ENCODE measurements at regions not wholly inside any gene's neighbourhood (a gene's known extent, or its start where the extent isn't known, plus 50 kb on each side); places are given as distances from the start of the nearest gene placed in this dataset.
"Not testable (repeated sequence)": the region's sequence is repeated elsewhere in the genome, so short reads cannot be mapped to it uniquely, and the experiment has no call there.

DNA sequence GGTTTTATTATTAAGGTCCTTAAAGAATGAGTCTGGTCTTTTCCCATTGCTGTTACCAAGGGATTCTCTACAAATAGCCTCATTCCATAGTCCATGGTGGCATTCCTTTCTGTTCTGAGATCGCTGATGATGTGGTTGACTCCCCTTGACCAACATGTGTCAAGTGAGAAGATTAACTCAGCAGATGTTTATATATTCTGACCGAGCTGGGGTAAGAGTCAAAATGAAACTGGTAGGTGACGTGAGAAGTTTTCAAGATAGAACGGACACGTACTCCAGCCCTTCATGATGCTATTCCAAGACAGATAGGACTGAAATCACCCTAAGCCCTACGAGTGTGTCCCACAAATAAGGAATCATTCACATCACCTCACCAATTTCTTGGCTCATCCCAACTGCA, 155.5 kb upstream of the WWC1 start:
- Histone ChIP-seq H3K9me3 (no peaks in the 10 kb centered on the region), H3K36me3 (no peaks in the 10 kb centered on the region), H3K4me1 (no peaks in the 10 kb centered on the region), H3K4me3 (ENCODE audit: low read depth, low read length) (no peak overlapping the region), H3K27me3 (no peaks in the 10 kb centered on the region)
- DNase-seq, result no peak
- TF ChIP-seq, protein P1, sequence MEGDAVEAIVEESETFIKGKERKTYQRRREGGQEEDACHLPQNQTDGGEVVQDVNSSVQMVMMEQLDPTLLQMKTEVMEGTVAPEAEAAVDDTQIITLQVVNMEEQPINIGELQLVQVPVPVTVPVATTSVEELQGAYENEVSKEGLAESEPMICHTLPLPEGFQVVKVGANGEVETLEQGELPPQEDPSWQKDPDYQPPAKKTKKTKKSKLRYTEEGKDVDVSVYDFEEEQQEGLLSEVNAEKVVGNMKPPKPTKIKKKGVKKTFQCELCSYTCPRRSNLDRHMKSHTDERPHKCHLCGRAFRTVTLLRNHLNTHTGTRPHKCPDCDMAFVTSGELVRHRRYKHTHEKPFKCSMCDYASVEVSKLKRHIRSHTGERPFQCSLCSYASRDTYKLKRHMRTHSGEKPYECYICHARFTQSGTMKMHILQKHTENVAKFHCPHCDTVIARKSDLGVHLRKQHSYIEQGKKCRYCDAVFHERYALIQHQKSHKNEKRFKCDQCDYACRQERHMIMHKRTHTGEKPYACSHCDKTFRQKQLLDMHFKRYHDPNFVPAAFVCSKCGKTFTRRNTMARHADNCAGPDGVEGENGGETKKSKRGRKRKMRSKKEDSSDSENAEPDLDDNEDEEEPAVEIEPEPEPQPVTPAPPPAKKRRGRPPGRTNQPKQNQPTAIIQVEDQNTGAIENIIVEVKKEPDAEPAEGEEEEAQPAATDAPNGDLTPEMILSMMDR (IDR thresholded peaks at IDR 0.05; ENCODE audit: low read depth, low read length), result no peak

DNA sequence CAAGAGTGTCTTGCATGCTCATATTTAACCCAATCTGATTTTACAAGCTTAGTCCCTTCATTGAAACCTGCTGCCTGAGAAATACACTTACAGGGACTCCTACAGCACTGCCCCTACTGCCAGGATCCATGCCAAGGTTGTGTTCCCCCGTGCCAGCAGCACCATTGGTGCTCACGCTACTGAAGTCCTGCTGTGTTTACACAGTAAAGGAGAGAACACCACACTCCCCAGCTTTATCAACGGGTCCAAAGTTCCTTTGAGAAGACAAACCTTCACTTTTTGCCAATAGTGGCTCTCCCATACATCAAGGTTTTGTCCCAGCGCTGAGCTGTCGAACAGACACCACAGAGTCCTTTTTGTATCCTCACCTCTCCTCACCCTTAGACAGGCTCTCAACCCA, 155.1 kb upstream of the WWC1 start:
- DNase-seq, result no peak
- H3K9me3 ChIP-seq, result no peaks in the 10 kb centered on the region
- TF ChIP-seq, protein P1 (IDR thresholded peaks at IDR 0.05; ENCODE audit: low read depth, low read length), result no peak
- H3K27me3 ChIP-seq, result no peaks in the 10 kb centered on the region
- no peak overlapping the region for H3K4me3 ChIP-seq (ENCODE audit: low read depth, low read length)
- no peaks in the 10 kb centered on the region for H3K4me1 ChIP-seq
- no peaks in the 10 kb centered on the region for H3K36me3 ChIP-seq

DNA sequence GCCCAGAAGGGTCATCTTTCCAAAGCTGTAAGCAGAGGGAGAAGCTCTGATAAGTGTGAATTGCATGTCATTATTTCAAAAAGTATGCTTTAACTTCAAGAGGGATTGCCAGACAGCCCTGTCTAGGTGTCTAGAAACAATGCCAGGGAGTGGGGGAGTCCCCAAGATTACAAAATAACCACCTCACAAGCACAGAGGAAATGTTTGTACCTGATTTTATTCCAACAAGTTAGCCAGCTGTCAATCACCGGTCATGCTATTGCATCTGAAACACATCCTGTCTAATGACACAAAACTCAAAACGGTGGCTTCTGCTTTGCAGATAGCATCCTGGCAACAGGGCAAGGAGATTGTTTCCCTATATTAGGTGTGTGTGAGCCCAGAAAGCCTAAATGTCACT, 154.2 kb upstream of the WWC1 start:
- no peak overlapping the region for H3K4me3 ChIP-seq (ENCODE audit: low read depth, low read length)
- TF ChIP-seq, protein P1 (IDR thresholded peaks at IDR 0.05; ENCODE audit: low read depth, low read length), result no peak
- H3K4me1 ChIP-seq, result no peaks in the 10 kb centered on the region
- no peaks in the 10 kb centered on the region for H3K9me3 ChIP-seq
- no peak for DNase-seq
- no peaks in the 10 kb centered on the region for H3K36me3 ChIP-seq
- no peaks in the 10 kb centered on the region for H3K27me3 ChIP-seq

DNA sequence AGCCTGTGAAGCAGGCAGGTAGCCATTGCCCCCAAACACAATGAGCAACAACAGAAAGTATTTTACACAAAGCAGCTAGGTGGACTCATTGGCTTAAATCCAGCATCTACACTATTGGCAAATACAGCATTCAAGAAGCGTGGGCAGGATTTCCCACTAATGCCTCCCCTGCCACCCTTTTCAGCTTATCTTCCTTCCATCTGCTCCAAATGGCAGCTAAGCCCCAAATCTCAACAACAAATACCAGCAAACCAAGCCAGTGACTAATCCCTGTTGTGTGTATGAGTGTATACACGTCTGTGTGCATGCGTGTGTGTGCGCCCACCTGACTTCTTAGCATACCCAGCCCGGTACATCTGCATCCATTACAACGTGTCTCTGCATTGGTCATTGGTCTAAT, 151.2 kb upstream of the WWC1 start:
- no peak for DNase-seq
- Histone ChIP-seq H3K4me3 (ENCODE audit: low read depth, low read length) (no peak overlapping the region), H3K9me3 (no peaks in the 10 kb centered on the region), H3K4me1 (no peaks in the 10 kb centered on the region), H3K27me3 (no peaks in the 10 kb centered on the region), H3K36me3 (no peaks in the 10 kb centered on the region)
- TF ChIP-seq, protein P1 (IDR thresholded peaks at IDR 0.05; ENCODE audit: low read depth, low read length), result no peak

DNA sequence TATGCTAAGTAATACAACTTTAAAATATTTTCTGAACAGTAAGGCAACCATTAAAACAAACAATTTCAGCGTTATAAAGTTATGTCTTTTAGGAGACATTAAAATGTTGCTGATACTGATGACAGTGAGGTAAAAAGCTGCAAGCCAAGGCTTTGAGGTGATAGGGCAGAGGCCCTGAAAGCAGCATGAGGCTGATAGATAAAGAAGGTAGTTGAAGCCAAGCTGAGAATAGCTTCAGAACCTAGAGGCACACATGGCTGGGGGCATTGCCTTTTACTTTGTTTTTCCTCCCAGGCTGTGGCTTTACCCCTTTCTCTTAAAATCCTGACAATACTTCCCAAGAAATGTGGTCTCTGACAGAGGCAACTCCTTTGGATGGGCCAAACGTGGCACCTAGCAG, 149.0 kb upstream of the WWC1 start:
- no peaks in the 10 kb centered on the region for H3K27me3 ChIP-seq

DNA sequence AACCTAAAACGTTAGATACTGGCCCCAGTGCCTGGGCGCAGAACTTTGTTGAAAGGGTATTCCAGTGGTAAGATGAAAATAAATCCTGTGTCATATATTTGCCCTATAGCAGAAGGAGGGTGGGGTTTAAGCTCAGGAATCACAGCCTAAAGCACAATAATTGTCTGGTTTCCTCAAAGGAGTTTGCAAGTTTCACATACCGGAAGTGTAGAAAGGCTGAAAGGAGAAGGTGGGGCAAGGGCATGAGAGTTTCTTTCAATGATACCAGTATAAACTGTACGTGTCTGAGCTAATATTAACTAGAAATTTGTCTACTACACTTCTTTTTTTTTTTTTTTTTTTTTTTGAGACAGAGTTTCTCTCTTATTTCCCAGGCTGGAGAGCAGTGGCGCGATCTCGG, 147.9 kb upstream of the WWC1 start:
- not testable (repeated sequence) for H3K4me3 ChIP-seq (ENCODE audit: low read depth, low read length); H3K36me3 ChIP-seq; H3K9me3 ChIP-seq; H3K27me3 ChIP-seq; H3K4me1 ChIP-seq; DNase-seq

More for the DNA sequence above, 149.0 kb upstream of the WWC1 start:
- no peak for DNase-seq
- no peak overlapping the region for H3K4me3 ChIP-seq (ENCODE audit: low read depth, low read length)
- no peaks in the 10 kb centered on the region for H3K9me3 ChIP-seq
- no peaks in the 10 kb centered on the region for H3K4me1 ChIP-seq
- no peaks in the 10 kb centered on the region for H3K36me3 ChIP-seq
- TF ChIP-seq, protein P1 (IDR thresholded peaks at IDR 0.05; ENCODE audit: low read depth, low read length), result no peak

DNA sequence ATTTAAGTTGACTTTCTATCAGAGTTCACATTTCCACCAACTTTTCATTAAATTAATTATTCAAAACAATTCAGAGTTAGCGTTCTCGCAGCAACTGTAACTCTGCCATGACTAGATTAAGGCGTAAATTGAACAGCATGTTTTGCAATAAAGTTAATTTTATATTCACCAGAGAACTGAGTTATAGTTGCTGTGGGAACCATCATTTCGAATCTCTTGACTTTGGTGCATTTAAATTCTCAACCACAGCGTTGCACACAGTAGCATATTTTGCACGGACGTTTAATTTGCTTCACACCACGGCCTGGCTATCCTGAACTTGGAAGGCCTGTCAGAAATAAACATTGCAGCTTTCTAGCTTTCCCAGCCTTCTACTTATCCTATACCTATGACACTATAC, 144.3 kb upstream of the WWC1 start:
- Histone ChIP-seq H3K4me3 (ENCODE audit: low read depth, low read length) (no peak overlapping the region), H3K27me3 (no peaks in the 10 kb centered on the region), H3K9me3 (no peaks in the 10 kb centered on the region), H3K36me3 (no peaks in the 10 kb centered on the region), H3K4me1 (no peaks in the 10 kb centered on the region)
- TF ChIP-seq, protein P1 (IDR thresholded peaks at IDR 0.05; ENCODE audit: low read depth, low read length), result no peak
- DNase-seq, result no peak

Data from BE2C (cell line).